HL-60 (cell line): ENCODE measurements at regions not wholly inside any gene's neighbourhood (a gene's known extent, or its start where the extent isn't known, plus 50 kb on each side); places are given as distances from the start of the nearest gene placed in this dataset.
"Not testable (repeated sequence)": the region's sequence is repeated elsewhere in the genome, so short reads cannot be mapped to it uniquely, and the experiment has no call there.

Experiments
- DNase-seq, 2 experiments: peaks; one replicate each; pipeline ENCODE4 v3.0.0-alpha.2; 2010 to 2020; ENCODE audit warnings: low read depth in 1 of 2, low spot score in 1 of 2
- H3K27ac ChIP-seq: fragments of 250-450 bp; sonication (Bioruptor Pico); replicated peaks from 2 replicates; pipeline ENCODE4 v1.5.1; 2020; ENCODE audit warnings: mild to moderate bottlenecking, moderate library complexity
- H3K27me3 ChIP-seq: fragments of 250-450 bp; sonication (Bioruptor Pico); 2 replicates; pipeline ENCODE4 v1.5.1; 2021; ENCODE audit warnings: mild to moderate bottlenecking, moderate library complexity; ENCODE audit not compliant: insufficient read depth, poor library complexity, severe bottlenecking
- H3K4me3 ChIP-seq: replicated peaks from 2 replicates; pipeline ENCODE4 v1.5.1; 2011; ENCODE audit warnings: mild to moderate bottlenecking, control low read depth, low read length; ENCODE audit not compliant: insufficient read depth
- CTCF ChIP-seq: IDR thresholded peaks from one replicate; pipeline ENCODE4 v1.5.1; 2011; ENCODE audit warnings: low read length, control low read depth, inconsistent platforms; ENCODE audit not compliant: insufficient read depth
- GABPA ChIP-seq: IDR thresholded peaks from 2 replicates; pipeline ENCODE4 v1.6.1; 2012; ENCODE audit warnings: low read depth
- POLR2AphosphoS5 ChIP-seq: IDR thresholded peaks from 2 replicates; pipeline ENCODE4 v1.6.1; 2012; ENCODE audit warnings: low read depth
- REST ChIP-seq: IDR thresholded peaks from 2 replicates; pipeline ENCODE4 v1.6.1; 2012; ENCODE audit warnings: low read depth; ENCODE audit not compliant: insufficient replicate concordance
- SPI1 ChIP-seq: IDR thresholded peaks from 2 replicates; pipeline ENCODE4 v1.6.1; 2012; ENCODE audit warnings: low read depth, mild to moderate bottlenecking, borderline replicate concordance

GRCh38 chr3:10732292-10732691 lies 83.7 kb upstream of the SLC6A11 start:
- TF ChIP-seq CTCF (no peak), POLR2AphosphoS5 (no peak), REST (no peak), GABPA (no peak), SPI1 (no peak)
- no peak overlapping the region for H3K4me3 ChIP-seq
- no peak for DNase-seq
- no peak overlapping the region for H3K27ac ChIP-seq
- no peaks in the 10 kb centered on the region for H3K27me3 ChIP-seq

- Histone ChIP-seq H3K27me3 (peaks cover under 1% of the 10 kb centered on the region), H3K4me3 (no peak overlapping the region), H3K27ac (no peak overlapping the region)
- TF ChIP-seq SPI1 = no peak
- TF ChIP-seq GABPA = no peak
- no peak for TF ChIP-seq REST
- TF ChIP-seq CTCF = no peak
- TF ChIP-seq POLR2AphosphoS5 = no peak
- no peak for DNase-seq
Measured at GRCh38 chr3:10733297-10733696, 82.7 kb upstream of the SLC6A11 start.

- H3K27me3 ChIP-seq, DNase-seq, H3K4me3 ChIP-seq, H3K27ac ChIP-seq: not testable (repeated sequence)
Measured at GRCh38 chr3:10736444-10736843, 79.6 kb upstream of the SLC6A11 start.

- TF ChIP-seq SPI1 (no peak), REST (no peak), CTCF (no peak), GABPA (no peak), POLR2AphosphoS5 (no peak)
- DNase-seq = no peak
- H3K4me3 ChIP-seq = no peak overlapping the region
- H3K27me3 ChIP-seq = peaks cover 4% of the 10 kb centered on the region
- no peak overlapping the region for H3K27ac ChIP-seq
Measured at GRCh38 chr3:10737785-10738184, 78.2 kb upstream of the SLC6A11 start.
